ENCODE measurements at regions not wholly inside any gene's neighbourhood (a gene's known extent, or its start where the extent isn't known, plus 50 kb on each side); places are given as distances from the start of the nearest gene placed in this dataset.

- Histone ChIP-seq H3K27ac (no peak overlapping the region), H3K36me3 (no peaks in the 10 kb centered on the region), H3K27me3 (no peaks in the 10 kb centered on the region), H3K9me3 (no peaks in the 10 kb centered on the region), H3K4me3 (no peak overlapping the region), H3K4me1 (no peaks in the 10 kb centered on the region)
- no peak for DNase-seq
- 62 to 77% methylated on average over 6 of the region's 6 CpGs for WGBS, 2 donors
- intact Hi-C loops (cut with DNase I): no loop called here
- TF ChIP-seq CTCF (IDR thresholded peaks at IDR 0.05): no peak
- TF ChIP-seq POLR2A (IDR thresholded peaks at IDR 0.05): no peak
Measured at GRCh38 chr7:138400400-138400886, 59.6 kb upstream of the TRIM24 start.

GRCh38 chr7:138402749-138403148 is 57.3 kb upstream of the TRIM24 start:
- Histone ChIP-seq H3K4me1 (no peaks in the 10 kb centered on the region), H3K27me3 (no peaks in the 10 kb centered on the region), H3K4me3 (no peak overlapping the region), H3K9me3 (no peaks in the 10 kb centered on the region), H3K36me3 (no peaks in the 10 kb centered on the region), H3K27ac (no peak overlapping the region)
- intact Hi-C loops (cut with DNase I): no loop called here
- no peak for DNase-seq
- WGBS, 2 donors: 85 to 94% methylated on average over 1 of the region's 1 CpG
- TF ChIP-seq CTCF (IDR thresholded peaks at IDR 0.05) (no peak), POLR2A (IDR thresholded peaks at IDR 0.05) (no peak)

GRCh38 chr7:138405496-138405895 is 54.6 kb upstream of the TRIM24 start:
- 91 to 92% methylated on average over 1 of the region's 1 CpG for WGBS, 2 donors
- H3K27ac ChIP-seq: no peak overlapping the region
- TF ChIP-seq POLR2A (IDR thresholded peaks at IDR 0.05): no peak
- TF ChIP-seq CTCF (IDR thresholded peaks at IDR 0.05): no peak

GRCh38 chr7:138407792-138408191 is 52.3 kb upstream of the TRIM24 start:
- H3K36me3 ChIP-seq: no peaks in the 10 kb centered on the region
- intact Hi-C loops (cut with DNase I): no loop called here
- no peak overlapping the region for H3K27ac ChIP-seq
- WGBS, 2 donors: 29 to 38% methylated on average over 4 of the region's 4 CpGs
- TF ChIP-seq CTCF (IDR thresholded peaks at IDR 0.05): no peak
- TF ChIP-seq POLR2A (IDR thresholded peaks at IDR 0.05): no peak
- no peaks in the 10 kb centered on the region for H3K27me3 ChIP-seq
- no peaks in the 10 kb centered on the region for H3K9me3 ChIP-seq
- H3K4me3 ChIP-seq: no peak overlapping the region
- no peak for DNase-seq
- H3K4me1 ChIP-seq: no peaks in the 10 kb centered on the region

More at GRCh38 chr7:138405496-138405895, 54.6 kb upstream of the TRIM24 start:
- no peaks in the 10 kb centered on the region for H3K27me3 ChIP-seq
- intact Hi-C loops (cut with DNase I): no loop called here
- H3K4me1 ChIP-seq: no peaks in the 10 kb centered on the region
- no peak overlapping the region for H3K4me3 ChIP-seq
- H3K9me3 ChIP-seq: no peaks in the 10 kb centered on the region
- no peak for DNase-seq
- no peaks in the 10 kb centered on the region for H3K36me3 ChIP-seq

Small RNA genes lying in the stretch of these regions (small RNA-seq; reads per million reads assigned to genes)
- gene RF00019 (0 reads per million in 4 donors), gene RF00432 (0 reads per million in 4 donors)

Data from esophagus squamous epithelium (tissue), 5 donors.